DND-41 (cell line): ENCODE measurements at regions not wholly inside any gene's neighbourhood (a gene's known extent, or its start where the extent isn't known, plus 50 kb on each side); places are given as distances from the start of the nearest gene placed in this dataset.

Experiments used
- CTCF ChIP-seq: IDR thresholded peaks from 2 replicates; pipeline ENCODE4 v1.5.1; 2012; ENCODE audit warnings: borderline replicate concordance, low read length, moderate library complexity, mild to moderate bottlenecking; ENCODE audit not compliant: poor library complexity, severe bottlenecking; ENCODE audit errors: extremely low read depth
- EZH2 ChIP-seq: IDR thresholded peaks from 3 replicates; pipeline ENCODE4 v1.6.1; 2012; ENCODE audit warnings: borderline replicate concordance, low read depth, mild to moderate bottlenecking, moderate library complexity, low read length, inconsistent platforms; ENCODE audit not compliant: severe bottlenecking

GRCh38 chr12:86550218-86551145 lies 294.3 kb upstream of the MGAT4C start:
- TF ChIP-seq CTCF (no peak), EZH2 (no peak)
